HG03520 (cell line): ENCODE measurements at regions not wholly inside any gene's neighbourhood (a gene's known extent, or its start where the extent isn't known, plus 50 kb on each side); places are given as distances from the start of the nearest gene placed in this dataset.

Experiments used
- ATAC-seq: cut with Tn5 transposase; IDR thresholded peaks from one replicate; pipeline ENCODE4 v1.9.1; 2021; ENCODE audit warnings: mild to moderate bottlenecking, moderate library complexity; ENCODE audit not compliant: unreplicated experiment

DNA sequence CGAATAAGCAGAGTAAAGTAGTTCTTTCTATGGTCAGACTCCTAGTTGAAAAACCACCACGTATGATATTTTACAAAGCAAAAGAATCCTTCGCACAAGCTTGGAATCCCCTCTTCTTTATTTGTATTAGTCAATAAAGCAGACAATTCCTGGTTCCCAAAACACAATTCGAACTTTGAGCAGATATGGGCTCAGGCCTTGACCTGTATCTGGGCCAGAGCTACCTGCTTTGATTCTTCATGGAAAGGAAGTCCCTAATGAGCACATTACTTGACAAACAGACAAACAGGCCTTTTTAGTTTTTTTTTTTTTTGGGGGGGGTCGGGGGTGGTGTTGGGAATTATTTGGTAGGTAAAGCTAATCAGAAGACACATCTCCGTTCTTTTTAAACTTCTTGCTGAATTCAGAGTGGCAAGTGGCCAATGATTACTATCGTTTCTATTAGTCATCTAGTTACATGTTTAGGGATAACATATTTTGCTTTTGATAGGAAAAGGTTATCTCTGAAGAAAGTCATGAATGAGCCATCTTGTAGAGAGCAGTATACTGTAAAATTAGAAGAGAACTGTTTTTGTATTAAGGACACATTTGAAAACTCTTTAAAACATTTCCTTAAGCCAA lies 116.6 kb upstream of the HMHB1 start:
- no peak for ATAC-seq

DNA sequence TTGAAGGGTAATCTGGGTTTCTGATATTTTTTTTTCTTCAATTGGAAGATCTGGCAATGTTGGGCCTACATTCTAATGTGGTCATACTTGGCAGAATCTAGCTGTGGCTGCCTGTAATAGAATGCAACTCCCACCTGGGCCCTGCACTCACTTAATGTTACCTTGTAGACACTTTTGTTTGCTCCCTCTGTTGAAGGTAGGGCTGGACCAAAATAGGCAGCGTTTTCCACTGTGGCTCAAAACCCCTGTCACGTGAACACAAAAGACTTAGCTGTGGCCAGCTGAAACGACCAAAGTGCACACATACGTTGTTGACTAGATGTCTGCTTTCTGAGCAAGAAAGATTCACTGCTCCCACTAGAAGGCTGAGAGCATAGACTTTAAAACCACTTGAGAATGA lies 117.6 kb upstream of the HMHB1 start:
- ATAC-seq = no peak

DNA sequence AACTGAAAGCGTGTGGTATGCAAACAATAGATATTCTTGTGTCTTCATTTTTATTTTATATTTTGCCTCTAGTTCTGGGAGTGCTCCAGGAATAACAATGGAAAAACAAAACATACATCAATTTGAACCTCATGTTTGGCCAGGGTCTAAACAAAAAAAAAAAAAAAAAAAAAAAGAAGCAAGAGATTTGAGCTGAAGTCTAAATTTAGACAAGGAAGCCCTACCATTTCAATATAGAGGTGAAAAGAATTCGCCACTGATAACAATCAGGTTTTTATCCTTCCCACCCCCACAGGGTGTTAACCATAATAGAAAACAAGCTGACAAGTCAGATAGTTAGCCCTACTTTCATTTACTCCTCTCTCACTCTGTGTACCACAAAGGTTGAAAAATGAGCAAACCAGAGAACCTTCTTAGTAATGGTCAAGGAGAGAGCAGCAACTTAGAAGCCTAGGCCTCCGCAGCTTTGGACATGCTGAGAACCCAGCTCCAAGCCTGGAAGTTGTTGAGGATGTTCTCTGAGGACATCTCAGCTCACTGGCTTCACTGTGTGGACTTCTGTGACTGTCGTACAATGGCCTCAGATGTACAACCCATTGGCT lies 118.2 kb upstream of the HMHB1 start:
- ATAC-seq = peak; percentile 93

DNA sequence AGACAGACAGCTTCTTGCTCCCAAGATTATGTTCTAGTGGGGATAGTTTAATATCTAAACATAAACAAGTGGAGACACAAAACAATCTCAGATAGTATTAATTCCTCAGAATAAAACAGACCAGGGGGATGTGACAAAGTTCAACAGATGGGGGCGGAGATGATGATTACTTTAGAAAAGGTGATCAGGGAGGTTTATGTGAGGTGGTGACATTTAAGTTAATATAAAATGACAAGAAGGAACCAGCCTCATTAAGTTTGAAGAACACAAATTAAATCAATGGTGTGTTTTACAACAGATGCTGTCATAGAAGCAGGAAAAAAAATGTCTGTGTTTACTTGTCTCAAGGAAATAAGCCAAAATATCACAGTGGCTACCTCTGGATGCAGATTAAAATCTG lies 119.6 kb upstream of the HMHB1 start:
- ATAC-seq = no peak

DNA sequence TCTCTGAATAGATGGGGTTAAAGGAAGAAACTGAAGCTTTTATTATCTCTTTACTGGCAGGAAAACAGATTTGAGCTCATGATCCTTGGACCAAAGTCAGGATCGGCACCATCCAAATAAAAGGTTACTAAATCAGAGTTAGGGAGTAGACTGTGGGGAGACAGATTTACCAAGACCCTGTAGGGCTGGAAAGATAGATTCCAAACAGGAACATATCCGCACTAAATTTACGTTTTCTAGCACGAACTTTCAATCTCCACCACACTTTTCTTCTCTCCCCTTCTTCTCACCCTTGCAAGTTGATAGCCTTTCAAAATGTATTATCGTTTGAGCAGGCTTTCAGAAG lies 120.0 kb upstream of the HMHB1 start:
- no peak for ATAC-seq

DNA sequence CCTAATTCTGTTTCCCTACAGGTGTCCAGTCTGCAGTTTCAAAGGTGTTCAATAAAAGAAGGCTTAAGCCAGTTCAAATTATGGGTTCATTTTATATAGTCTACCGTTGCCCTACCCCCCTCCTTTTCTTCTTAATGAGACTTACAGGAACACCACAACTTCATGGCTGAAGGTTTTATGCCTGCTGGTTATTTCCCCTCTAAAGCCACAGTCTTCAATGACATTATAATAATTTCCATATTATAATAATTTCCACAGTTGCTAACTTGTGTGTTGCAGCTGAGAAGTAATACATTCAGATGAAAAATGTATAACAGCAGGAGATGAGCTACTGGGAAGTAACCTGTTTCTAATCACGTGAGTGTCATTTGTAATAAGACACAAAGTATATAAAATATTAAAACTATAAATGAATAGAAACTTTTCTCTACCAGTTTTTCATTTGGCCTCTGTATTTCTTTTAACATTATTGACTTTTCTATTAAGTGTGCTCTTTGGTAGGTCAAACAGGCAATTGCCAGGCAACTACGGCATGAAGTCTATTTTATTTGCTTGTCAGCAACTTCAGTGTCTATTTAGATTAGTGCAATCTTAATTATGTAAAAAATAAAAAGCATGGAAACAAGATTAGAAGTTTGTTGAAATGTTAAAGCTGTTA lies 120.5 kb upstream of the HMHB1 start:
- no peak for ATAC-seq

DNA sequence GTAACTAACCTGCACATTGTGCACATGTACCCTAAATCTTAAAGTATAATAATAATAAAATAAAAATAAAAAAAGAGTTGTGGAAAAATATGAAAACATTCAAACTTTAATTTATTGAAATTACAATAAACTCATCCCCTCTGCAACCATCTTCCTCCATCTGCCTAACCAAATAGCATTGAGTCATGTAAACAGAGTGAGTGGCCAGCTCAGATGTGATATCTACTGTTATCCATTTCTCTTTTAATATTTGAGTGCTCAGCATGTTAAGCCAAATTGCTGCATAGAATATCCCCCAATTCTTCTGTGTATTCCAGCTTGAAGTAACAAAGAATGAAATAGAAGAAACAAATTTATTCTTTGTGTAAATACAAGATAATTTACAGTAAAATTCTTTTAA lies 124.4 kb upstream of the HMHB1 start:
- no peak for ATAC-seq

DNA sequence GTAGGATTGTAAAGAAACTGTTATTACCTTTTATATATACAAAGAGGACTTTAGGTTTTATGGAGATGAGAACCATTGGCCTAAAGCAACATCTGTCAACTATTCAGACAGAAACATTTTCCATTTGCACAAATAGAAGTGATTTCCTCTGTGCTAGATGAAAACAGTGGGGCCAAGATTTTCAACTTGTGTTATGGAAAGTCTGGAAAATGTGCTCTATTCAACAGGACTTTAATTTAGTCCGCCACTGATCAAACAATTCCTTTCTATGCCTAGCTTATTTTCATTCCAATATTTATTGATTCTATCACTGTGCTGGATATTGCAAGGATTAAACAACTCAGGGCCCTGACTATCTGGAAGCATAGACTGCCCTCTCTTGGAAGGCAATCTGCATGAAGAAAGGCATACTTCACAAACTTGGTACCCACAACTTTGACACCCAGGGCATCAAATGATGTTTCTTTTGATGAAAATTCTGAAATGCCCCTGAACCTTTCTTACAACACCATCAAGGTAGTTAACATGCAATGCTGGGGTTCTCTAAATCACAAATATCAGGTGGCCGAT lies 126.6 kb upstream of the HMHB1 start:
- ATAC-seq = no peak

DNA sequence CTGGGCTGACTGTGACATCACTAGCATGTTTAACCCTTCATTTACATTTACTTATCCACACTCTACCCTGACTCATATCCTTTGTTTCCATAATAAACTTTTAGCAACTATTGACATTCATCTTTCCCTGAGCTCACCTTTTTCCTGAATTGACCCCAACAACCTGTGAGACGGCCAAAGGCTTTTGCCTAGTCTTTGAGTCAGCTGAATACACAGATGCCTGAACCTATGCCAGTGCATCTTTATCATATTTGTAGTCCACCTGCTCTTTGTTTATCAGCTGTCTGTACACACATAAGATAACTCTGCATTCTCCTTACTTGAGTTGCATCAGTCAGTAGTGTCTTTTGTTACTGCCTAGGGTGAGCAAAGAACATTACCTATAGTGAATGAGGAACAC lies 128.5 kb upstream of the HMHB1 start:
- ATAC-seq = no peak

DNA sequence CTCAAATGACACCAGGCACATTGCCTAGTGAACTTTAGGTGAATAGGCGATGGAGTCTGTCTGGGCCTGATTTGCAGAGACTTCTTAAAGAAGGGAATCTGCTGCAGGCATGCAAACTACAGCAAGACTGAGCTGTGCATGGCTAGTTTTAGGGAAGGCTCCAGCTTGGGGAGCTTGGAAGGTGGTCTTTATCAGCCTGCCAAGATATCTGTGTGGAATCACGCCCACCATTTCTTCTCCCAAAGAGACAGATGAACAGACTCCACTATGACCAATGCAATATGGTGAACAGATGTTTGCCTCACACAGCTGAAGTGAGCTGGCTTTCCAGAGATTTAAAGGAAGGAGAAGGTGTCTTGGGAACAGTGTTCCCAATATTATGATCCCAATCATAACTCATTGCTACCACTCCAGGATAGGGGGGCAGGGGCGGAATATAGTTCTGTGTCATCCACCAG lies 129.0 kb upstream of the HMHB1 start:
- ATAC-seq = no peak

DNA sequence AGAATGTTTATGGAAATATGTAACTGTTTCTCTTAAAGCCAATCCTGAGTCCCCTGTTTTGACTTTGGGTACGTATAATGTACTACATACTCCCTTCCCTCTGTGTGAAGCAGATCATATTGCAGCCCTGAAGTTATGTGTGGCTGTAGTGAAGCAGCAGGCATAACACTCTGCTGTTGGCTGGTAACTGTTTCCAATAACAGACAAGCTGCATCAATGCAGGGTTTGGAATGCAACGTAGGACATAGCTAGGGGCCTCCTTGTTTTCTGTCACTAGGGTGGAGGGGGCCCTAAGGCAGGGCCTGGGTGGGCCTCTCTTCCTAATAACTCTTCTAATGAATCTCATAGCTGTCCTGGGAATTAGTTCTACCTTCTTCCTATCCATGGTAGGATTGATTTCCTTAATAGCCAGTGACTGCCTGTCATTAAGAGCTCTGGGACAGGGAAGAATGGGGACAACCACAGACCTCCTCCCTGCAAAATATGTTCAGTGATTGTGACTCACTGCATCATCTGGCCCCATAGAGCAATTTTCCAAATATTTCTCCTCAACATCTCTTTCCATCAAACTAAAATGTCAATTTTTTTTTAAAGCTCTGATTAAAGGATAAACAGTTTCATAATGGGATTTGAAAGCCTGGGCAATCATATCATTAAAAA lies 129.6 kb upstream of the HMHB1 start:
- no peak for ATAC-seq

DNA sequence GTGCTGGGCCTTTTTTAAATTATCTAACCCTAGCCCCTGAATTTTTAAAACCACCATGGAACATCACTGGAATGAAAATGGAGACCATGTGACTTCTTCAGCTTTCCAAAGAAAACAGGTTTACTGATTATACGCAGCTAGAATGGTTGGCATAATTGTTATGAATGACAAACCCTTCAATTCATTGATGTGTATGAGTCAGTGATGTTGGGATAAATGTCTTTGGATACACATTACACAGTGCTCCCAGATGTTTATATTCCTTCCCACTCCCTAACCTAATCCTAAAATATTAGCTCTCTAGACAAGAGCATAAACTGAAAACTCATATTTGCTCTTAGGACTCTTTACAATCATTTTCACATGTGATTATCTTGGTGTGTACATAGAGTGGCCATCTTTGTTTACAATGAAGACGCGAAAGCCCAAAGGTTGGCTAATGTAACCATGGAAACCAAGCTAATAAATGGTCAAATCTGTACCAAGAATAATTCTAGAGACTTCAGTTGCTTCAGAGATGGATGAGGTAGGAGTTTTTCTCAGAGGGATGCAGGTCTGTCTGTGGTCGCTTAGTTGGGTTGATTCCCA lies 131.2 kb upstream of the HMHB1 start:
- ATAC-seq = no peak

DNA sequence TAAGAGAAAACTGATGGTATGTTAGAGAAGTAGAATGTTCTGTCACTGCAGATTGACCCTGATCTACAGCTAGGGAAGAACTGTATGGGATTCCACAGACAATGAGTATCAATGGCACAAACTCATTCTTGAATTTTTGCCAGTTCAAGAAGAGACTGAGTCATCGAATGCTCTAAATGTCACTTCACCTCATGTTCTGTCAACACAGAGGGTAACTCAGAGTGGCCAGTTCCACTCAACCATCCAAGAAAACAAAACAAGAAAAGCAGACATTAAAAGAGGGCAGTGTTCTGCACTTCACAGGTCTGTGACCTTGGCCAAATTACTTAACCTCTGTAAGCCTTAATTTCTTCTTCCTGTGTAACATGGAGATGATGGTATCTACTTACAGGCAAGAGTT lies 132.2 kb upstream of the HMHB1 start:
- no peak for ATAC-seq

DNA sequence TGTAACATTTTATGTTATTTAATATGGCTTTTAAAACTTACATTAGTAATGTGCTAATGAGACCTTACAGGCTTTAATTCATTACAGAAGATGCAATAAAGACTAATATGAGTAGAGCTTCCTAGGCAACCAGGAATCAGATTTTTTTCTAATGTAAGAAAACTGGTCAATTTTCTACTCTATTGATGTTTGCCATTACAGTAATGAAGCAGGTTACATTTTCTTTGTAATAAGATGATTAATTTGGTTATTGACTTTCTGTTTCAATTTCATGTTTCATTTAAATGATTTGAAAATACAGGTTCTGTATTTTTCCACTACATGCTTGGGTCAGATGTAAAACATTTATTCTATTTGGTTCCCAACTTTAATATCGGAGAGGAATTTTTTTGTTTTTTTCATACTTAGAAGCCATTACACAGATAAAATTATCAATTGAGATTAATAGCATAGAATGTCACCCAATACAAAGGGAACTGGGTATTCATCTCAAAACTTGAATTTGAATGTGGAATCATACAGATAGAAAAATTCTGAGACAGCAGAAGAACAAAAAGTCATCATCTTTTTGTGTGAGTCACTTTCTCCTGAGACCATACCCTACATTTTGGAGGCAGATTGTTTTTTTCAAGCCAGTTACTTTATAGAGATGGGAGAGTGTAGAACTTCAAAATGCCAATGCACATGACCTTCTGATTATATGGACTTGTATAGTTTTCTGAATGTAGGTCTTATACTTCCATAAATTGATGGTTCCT lies 133.6 kb upstream of the HMHB1 start:
- ATAC-seq = no peak

DNA sequence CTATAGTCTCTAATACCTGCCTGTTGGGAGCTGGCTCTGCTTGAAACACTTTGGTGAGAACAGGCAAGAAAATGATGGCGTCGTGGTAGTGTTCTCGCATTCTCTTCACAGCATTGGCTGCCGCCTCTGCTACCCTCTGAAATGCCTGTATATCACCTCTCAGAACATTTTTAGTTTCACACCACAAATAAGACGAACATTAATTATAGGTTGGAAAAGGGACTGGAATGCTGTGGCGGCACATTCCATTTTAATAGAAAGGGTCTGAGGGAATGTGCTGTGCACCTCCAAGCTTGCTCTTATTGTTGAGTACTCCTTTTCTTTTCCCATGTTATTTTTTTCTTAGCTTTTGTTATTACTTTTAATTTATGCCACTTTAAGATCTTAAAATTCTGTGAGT lies 134.6 kb upstream of the HMHB1 start:
- no peak for ATAC-seq

DNA sequence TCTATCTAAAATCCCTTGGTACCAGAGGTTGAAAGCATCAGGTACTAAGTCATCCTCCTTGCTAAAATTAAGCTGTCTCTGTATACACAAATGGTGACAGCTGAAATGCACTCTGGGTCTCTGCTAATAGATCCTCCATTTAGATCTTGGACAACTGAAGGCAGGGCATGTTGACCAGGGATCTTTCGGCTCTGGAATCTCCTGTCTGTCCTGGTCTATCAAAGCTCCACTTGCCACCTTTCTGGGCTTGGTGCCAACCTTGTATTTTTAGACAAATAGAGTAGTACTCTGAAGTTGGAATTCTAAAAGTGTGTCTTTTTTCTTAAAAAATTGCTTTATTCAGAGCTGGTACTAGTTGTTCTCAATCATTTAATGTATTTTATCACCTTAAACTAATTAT lies 135.2 kb upstream of the HMHB1 start:
- ATAC-seq = no peak

DNA sequence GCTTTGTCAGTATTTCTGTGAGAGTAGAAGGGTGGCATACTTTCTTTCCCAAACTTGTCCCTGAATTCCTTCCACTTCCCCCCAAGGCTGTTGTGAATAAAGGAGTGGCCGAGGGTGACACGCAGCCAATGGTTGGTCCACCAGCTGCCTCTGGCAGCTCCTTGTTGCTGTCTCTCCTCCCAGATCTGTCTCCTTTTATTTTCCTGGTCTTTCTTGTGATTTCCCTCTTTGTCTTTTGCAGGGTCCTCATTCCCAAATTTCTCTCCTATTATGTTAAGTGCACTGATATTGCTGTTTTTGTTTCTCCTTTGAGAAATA lies 137.5 kb upstream of the HMHB1 start:
- no peak for ATAC-seq

DNA sequence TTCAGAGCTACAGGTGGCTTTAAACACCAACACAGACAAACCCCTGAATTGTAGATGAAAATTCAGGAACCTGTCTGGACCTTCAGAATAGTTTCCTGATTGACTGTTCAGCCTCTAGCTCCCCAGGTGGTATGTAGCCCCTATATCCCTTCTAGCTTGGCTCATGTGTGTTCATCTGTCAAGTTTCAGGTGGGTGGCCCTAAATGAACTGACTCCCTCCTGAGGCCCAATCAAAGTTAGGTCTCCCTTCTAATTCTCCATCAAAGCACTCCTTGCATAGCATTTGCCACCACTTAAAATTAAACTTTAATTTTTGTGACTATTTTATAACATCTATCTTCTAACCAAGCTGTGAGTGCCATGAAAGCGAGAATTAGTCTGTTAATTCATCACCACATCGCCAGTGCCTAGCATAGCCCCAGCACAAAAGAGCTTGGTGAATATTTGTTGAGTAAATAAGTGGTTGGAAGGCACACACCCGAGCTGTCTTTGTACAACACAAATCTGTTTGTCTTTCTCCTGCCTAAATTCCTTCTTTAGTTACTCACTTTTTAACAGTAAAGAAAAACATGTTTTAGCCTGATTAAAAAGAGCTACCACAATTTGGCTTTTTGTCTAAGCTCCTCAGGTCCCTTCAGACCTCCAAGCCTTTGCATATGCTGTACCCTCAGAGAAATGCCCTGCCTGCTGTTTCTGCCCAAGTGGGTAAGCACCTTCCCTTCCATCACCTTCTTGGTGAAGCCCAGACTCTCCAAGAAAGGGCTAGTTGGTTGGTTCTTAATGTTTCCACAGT lies 138.1 kb upstream of the HMHB1 start:
- no peak for ATAC-seq

DNA sequence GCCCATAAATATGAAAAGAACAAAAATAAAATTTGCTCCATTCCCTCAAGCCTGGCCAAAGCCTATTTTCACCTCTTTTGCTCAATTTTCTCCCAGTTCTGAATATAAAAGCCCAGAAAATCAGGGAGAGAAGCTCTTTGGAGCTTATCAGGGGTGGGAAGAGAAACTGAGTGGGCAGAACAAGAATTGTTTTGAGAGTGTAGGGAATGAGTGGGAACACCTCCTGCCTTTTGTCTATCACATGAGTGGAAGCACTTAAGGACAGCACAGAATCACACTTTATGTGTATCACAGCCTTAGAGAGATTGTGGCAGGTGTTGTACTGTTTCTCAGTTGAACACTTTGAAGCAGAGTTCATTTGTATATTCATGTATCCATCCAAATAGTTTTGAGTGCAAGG lies 139.2 kb upstream of the HMHB1 start:
- no peak for ATAC-seq
